Activated T-cell treated with anti-CD3 and anti-CD28 coated beads, Interleukin-2, amount 50 U/mL, for 24 hours (primary cell): ENCODE measurements at regions not wholly inside any gene's neighbourhood (a gene's known extent, or its start where the extent isn't known, plus 50 kb on each side); places are given as distances from the start of the nearest gene placed in this dataset.
"Not testable (repeated sequence)": the region's sequence is repeated elsewhere in the genome, so short reads cannot be mapped to it uniquely, and the experiment has no call there.

ENCODE experiments used
- DNase-seq: peaks from one replicate; pipeline ENCODE4 v3.0.0-alpha.2; 2020
- H3K27ac Mint-ChIP-seq: 2 replicates; pipeline ENCODE4 v1.8.0; 2020; ENCODE audit warnings: mild to moderate bottlenecking, mixed read lengths
- H3K27me3 Mint-ChIP-seq: 2 replicates; pipeline ENCODE4 v1.8.0; 2020; ENCODE audit warnings: mixed read lengths
- H3K36me3 Mint-ChIP-seq: 2 replicates; pipeline ENCODE4 v1.8.0; 2020; ENCODE audit warnings: low read depth, mixed read lengths
- H3K4me1 Mint-ChIP-seq: 2 replicates; pipeline ENCODE4 v1.8.0; 2020; ENCODE audit warnings: low read depth, mixed read lengths
- H3K4me3 Mint-ChIP-seq: 2 replicates; pipeline ENCODE4 v1.8.0; 2020; ENCODE audit warnings: mild to moderate bottlenecking, moderate library complexity, mixed read lengths
- H3K9me3 Mint-ChIP-seq: 2 replicates; pipeline ENCODE4 v1.8.0; 2020; ENCODE audit warnings: mixed read lengths

DNA sequence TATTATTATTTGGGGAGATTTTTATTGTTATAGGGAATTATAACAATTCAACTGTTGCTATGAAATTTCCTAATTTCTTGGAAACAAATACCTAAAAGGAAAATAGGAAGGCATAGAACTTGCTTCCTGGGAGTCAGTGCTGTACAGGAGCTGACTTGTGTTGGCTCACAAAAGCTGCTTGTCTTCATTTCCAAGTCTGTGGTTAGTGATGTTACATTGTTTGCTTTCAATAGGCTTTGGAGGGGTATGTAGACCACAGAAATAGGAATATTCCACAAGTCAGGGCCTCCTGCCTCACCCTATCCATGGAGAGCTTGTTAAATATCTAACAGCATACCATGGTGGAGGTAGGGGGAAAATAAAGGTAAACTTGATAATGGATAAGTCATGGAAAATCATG, 688.9 kb upstream of the FAM98A start:
- H3K27ac Mint-ChIP-seq, result no peak overlapping the region
- H3K27me3 Mint-ChIP-seq, result no peaks in the 10 kb centered on the region
- no peak for DNase-seq
- no peaks in the 10 kb centered on the region for H3K36me3 Mint-ChIP-seq
- H3K9me3 Mint-ChIP-seq, result peaks cover 12% of the 10 kb centered on the region
- no peak overlapping the region for H3K4me3 Mint-ChIP-seq
- no peaks in the 10 kb centered on the region for H3K4me1 Mint-ChIP-seq

DNA sequence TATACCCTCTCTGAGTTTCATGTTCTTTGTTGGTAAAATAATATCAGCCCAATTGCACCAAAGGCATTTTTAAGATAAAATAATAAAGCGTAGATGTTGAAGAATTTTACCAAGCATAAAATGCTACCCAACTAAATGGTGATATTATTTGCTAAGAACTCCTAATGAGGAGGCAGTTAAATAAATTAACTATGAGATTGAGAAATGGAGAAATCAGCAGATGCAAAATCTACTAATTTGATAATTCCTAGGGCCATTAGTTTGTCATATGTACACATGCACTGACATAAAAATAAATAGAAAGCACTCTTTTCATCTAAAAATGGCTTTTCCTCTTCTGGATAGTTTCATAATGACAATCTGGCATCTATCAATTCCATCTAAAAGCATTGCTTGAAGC, 681.5 kb upstream of the FAM98A start:
- no peak for DNase-seq
- no peaks in the 10 kb centered on the region for H3K36me3 Mint-ChIP-seq
- H3K4me1 Mint-ChIP-seq, result no peaks in the 10 kb centered on the region
- H3K9me3 Mint-ChIP-seq, result peaks cover 14% of the 10 kb centered on the region
- no peak overlapping the region for H3K27ac Mint-ChIP-seq
- no peaks in the 10 kb centered on the region for H3K27me3 Mint-ChIP-seq
- no peak overlapping the region for H3K4me3 Mint-ChIP-seq

DNA sequence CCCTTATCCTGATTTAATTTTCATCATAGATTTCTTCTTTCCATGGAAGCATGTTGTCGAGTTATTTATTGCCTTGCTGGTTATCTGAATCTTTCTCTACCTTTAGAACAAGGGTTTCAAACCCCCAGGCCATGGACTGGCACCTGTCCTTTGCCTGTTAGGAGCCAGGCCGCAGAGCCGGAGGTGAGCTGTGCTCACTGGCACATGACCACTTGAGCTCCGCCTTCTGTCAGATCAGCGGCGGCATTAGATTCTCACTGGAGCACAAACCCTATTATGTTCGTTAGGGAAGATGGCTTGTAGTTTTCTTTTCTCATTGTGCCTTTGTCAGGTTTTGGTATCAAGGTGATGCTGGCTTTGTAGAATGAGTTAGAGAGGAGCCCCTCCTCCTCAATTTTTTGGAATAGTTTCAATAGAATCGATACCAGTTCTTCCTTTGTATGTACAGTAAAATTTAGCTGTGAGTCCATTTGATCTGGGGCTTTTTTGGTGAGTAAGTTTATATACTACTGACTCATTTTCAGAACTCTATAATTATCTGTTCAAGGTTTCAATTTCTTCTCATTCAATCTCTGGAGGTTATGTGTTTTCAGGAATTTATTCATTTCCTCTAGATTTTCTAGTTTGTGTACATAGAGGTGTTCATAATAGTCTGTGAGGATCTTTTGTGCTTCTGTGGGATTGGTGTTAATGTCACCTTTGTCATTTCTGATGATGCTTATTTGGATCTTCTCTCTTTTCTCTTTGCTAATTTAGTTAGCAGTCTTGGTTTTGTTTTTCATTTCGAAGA, 668.0 kb upstream of the FAM98A start:
- H3K27ac Mint-ChIP-seq, result no peak overlapping the region

DNA sequence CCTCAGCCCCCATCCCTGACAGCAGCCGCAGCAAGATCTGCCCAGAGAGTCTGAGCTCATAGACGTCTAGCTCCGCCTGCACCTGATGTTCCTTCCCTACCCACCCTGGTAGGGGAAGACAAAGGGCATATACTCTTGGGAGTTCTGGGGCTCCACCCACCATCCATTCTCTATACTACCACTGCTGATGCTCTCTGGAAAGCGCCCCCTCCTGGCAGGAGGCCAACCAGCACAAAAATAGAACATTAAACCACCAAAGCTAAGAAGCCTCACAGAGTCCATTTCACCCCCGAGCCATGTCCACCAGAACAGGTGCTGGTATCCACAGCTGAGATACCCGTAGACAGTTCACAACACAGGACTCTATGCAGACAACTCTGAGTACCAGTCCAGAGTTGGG, 662.6 kb upstream of the FAM98A start:
- Mint-ChIP-seq H3K27me3 (no peaks in the 10 kb centered on the region), H3K4me1 (no peaks in the 10 kb centered on the region), H3K9me3 (peaks cover 21% of the 10 kb centered on the region), H3K27ac (no peak overlapping the region), H3K36me3 (no peaks in the 10 kb centered on the region), H3K4me3 (no peak overlapping the region)
- DNase-seq, result no peak

More for the DNA sequence above, 668.0 kb upstream of the FAM98A start:
- Mint-ChIP-seq H3K4me1 (no peaks in the 10 kb centered on the region), H3K4me3 (no peak overlapping the region), H3K9me3 (peaks cover 24% of the 10 kb centered on the region), H3K27me3 (no peaks in the 10 kb centered on the region), H3K36me3 (no peaks in the 10 kb centered on the region)
- DNase-seq, result no peak

DNA sequence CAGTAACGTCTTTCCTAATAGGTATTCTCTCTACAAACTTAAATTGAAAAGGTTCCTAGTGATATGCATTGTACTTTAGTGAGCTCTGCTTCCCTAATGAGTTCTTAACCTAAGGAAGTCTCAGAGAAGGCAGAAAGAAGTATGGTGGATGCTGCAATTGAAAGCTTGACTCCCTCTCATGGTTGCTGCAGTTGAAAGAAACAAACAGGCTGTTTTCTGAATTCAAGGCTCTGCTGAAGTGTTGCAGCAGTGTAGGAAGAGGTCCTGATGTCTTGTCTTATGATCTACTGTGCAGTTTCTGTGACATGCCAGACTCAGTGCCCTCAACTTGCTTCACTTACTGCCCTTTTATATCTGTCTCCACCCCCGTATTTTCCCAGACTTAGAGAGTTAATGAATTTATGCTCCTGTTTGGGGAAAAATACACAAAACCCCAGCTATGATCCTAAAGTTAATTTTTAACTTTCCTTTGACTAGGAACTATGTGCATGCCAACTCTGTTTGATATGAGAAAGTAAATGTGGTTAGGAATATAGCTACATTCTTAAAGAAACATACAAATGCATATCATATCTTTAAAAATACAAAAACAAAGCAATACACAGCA, 655.3 kb upstream of the FAM98A start:
- H3K27ac Mint-ChIP-seq, result no peak overlapping the region
- H3K4me1 Mint-ChIP-seq, result no peaks in the 10 kb centered on the region
- no peak for DNase-seq
- no peak overlapping the region for H3K4me3 Mint-ChIP-seq
- peaks cover 3% of the 10 kb centered on the region for H3K9me3 Mint-ChIP-seq
- H3K27me3 Mint-ChIP-seq, result no peaks in the 10 kb centered on the region
- H3K36me3 Mint-ChIP-seq, result no peaks in the 10 kb centered on the region

DNA sequence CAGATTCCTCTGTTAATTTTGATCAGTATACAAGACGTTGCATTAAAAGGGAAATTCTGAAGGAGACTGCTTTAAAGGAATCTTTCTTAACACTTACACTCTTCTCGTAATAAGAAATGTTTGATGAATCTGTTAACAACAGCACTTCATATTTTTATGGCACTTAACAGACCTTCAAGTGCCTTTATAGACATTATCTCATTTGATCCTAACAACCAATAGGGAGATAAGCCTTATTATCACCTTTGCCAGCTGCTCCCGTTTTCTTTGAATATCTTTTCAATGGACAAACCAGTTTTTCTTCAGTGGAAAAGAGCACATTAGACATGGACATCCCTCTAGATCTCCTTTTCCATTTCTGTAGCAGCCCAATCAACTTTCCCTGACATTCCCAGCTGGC, 653.0 kb upstream of the FAM98A start:
- Mint-ChIP-seq H3K9me3 (no peaks in the 10 kb centered on the region), H3K27ac (no peak overlapping the region), H3K4me1 (no peaks in the 10 kb centered on the region), H3K27me3 (no peaks in the 10 kb centered on the region), H3K4me3 (no peak overlapping the region), H3K36me3 (no peaks in the 10 kb centered on the region)
- no peak for DNase-seq

DNA sequence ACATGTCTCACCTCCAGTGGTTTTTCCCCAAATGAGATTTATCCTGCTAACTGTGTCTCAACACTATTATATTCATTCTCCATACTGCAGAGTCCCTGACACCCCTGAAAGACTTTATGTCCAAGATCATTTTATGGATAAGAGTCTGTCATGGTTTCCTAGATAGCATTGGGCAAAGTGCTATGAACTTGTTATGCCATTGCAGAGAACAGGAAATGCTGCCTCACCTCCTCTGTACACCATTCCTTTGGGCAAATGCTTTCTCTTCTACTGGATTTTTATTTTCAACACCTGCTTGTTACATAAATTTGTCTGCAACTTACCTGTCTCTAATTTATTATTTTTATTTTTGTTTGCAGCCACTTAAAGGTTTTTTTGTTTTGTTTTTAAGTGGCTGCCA, 652.5 kb upstream of the FAM98A start:
- H3K36me3 Mint-ChIP-seq, result no peaks in the 10 kb centered on the region
- no peaks in the 10 kb centered on the region for H3K4me1 Mint-ChIP-seq
- no peaks in the 10 kb centered on the region for H3K27me3 Mint-ChIP-seq
- no peak overlapping the region for H3K4me3 Mint-ChIP-seq
- H3K27ac Mint-ChIP-seq, result no peak overlapping the region
- no peak for DNase-seq
- no peaks in the 10 kb centered on the region for H3K9me3 Mint-ChIP-seq

DNA sequence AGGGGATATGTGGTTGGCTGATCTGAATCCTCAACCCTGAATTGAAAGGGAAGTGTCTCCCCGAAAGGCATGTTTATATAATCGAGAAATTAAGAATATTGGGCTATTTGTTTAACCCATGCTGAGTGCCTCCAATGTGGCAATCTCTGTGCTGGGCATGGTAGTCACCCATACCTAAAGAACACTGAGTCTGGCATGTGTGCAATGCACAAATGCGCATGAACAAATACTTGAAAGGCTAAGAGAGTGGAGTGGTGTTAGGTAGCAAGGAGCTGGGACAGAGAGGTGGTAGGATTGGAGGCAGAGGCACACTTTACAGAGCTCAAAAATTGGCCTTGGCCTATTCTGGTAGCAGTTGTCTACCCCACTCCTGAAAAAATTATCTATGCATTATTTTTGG, 645.1 kb upstream of the FAM98A start:
- no peaks in the 10 kb centered on the region for H3K4me1 Mint-ChIP-seq
- H3K4me3 Mint-ChIP-seq, result no peak overlapping the region
- peaks cover 3% of the 10 kb centered on the region for H3K9me3 Mint-ChIP-seq
- H3K27me3 Mint-ChIP-seq, result no peaks in the 10 kb centered on the region
- H3K36me3 Mint-ChIP-seq, result no peaks in the 10 kb centered on the region
- no peak for DNase-seq
- H3K27ac Mint-ChIP-seq, result no peak overlapping the region

DNA sequence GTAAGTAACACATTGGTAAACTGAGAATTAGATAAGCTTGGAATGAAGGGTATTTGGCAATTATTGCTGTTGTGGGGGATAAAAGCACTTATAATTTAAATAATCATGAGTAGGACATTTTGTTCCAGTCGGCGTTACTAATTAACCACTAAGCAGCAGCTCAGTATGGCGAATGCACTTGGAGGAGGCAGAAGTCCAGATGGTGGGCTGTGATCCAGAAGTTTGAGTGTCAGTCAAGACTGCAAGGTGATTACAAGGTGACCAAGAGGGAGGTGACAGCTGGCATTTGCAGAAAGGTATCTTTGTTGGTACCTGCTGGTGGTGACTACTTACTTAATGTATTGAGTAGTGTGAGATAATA, 643.6 kb upstream of the FAM98A start:
- H3K4me3 Mint-ChIP-seq, result no peak overlapping the region
- H3K27me3 Mint-ChIP-seq, result no peaks in the 10 kb centered on the region
- no peaks in the 10 kb centered on the region for H3K36me3 Mint-ChIP-seq
- H3K4me1 Mint-ChIP-seq, result no peaks in the 10 kb centered on the region
- DNase-seq, result no peak
- no peak overlapping the region for H3K27ac Mint-ChIP-seq
- peaks cover 3% of the 10 kb centered on the region for H3K9me3 Mint-ChIP-seq

DNA sequence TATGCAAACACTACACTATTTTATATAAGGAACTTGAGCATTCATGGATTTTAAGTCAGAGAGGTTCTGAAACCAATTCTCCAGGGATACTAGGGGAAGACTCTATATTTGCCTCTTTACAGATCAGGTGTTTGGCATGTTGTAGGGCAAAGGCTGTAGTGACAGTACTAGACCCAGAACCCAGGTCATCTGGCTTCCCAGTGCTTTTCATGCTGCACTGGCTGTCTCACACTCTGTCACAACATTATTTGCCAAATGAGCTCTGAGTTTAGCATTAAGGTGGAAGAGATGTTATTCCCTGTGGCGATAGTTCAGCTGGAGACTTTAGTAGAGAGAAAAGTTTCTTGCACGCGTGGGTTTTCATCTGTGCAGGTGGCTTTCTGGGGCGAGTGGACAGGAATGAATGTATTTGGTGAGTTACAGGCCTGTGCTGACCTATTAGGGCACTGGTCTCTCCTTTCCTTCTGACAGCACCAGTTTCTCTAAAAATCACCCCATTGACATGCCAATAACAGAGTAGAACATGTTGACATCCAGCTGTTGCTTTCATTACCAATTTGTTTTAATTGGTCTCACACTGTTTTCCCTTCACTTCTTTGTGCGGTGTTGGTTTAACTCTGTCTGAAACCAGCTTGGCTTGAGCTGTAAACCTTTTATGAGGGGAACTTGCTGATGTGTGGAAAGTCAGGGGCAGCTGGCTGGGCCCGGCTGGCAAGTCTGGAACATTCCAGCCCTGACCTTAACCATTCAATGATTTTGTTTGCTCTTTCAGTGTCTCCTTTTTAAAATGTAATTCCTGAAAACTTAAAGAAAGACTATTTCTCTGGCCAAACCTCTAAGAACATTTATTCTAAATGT, 643.0 kb upstream of the FAM98A start:
- H3K4me3 Mint-ChIP-seq, result no peak overlapping the region
- no peaks in the 10 kb centered on the region for H3K4me1 Mint-ChIP-seq
- no peak for DNase-seq
- H3K36me3 Mint-ChIP-seq, result no peaks in the 10 kb centered on the region
- no peak overlapping the region for H3K27ac Mint-ChIP-seq
- H3K9me3 Mint-ChIP-seq, result peaks cover 3% of the 10 kb centered on the region
- H3K27me3 Mint-ChIP-seq, result no peaks in the 10 kb centered on the region

DNA sequence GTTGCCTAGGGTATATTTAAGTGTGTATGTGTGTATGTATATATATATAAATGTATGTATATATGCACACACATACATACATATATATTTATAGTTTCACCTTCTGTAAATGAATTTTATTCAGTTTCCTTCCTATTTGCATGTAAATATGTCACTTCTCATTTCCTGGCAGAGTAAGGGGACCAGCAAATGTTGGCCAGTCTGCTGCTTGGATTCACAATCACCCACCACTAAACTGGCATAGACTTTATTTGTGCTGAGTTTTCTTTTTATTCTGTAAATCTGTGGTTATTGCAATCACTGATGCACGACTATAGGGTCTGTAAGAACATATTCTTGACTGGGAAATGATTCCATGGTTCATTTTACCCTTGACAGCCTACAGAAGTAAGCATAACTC, 640.4 kb upstream of the FAM98A start:
- H3K27me3 Mint-ChIP-seq, result no peaks in the 10 kb centered on the region
- no peaks in the 10 kb centered on the region for H3K4me1 Mint-ChIP-seq
- H3K4me3 Mint-ChIP-seq, result no peak overlapping the region
- DNase-seq, result no peak
- peaks cover 11% of the 10 kb centered on the region for H3K9me3 Mint-ChIP-seq
- no peak overlapping the region for H3K27ac Mint-ChIP-seq
- H3K36me3 Mint-ChIP-seq, result no peaks in the 10 kb centered on the region

DNA sequence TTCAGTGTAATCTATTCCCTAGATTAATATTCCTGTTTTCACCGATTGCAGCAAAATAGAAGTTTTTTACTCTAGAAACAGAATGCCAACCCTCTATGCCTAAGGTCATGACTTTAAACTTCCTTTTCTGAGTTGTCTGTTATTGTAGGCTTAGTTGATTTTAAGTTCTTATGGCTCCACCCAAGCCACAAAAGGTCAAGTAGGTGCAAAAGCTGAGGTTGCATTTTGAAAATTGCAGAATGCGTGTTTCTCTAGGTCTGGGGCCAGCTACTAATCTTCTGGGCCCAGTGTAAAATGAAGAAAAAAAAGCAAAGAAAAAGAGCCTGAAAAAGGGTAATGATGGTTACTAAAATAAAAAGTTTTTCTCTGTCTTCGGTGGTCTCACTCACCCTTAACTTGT, 635.7 kb upstream of the FAM98A start:
- Mint-ChIP-seq H3K27me3 (no peaks in the 10 kb centered on the region), H3K4me3 (no peak overlapping the region), H3K9me3 (peaks cover 8% of the 10 kb centered on the region), H3K36me3 (no peaks in the 10 kb centered on the region), H3K4me1 (no peaks in the 10 kb centered on the region), H3K27ac (no peak overlapping the region)
- no peak for DNase-seq

DNA sequence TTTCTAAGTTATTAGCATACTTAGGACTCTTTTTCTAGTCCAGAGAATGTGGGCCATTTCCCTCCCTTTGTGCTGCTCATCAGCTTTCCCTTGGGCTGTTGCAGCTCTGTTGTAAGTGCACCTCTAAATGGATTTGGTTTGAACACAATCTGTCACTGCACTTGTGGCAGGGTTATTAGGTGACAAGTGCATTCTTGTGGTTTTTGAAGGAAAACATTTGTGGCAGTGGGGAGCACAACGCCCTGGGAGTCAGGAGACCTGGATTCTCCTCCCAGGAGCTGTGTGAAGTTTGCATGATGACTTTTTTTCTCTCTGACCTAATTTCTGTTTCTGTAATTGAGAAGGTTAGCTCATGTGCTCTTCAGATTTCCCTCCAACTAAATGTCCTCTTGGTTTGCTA, 630.9 kb upstream of the FAM98A start:
- no peaks in the 10 kb centered on the region for H3K36me3 Mint-ChIP-seq
- no peaks in the 10 kb centered on the region for H3K27me3 Mint-ChIP-seq
- H3K9me3 Mint-ChIP-seq, result no peaks in the 10 kb centered on the region
- no peak for DNase-seq
- H3K4me1 Mint-ChIP-seq, result no peaks in the 10 kb centered on the region
- H3K4me3 Mint-ChIP-seq, result no peak overlapping the region
- no peak overlapping the region for H3K27ac Mint-ChIP-seq

DNA sequence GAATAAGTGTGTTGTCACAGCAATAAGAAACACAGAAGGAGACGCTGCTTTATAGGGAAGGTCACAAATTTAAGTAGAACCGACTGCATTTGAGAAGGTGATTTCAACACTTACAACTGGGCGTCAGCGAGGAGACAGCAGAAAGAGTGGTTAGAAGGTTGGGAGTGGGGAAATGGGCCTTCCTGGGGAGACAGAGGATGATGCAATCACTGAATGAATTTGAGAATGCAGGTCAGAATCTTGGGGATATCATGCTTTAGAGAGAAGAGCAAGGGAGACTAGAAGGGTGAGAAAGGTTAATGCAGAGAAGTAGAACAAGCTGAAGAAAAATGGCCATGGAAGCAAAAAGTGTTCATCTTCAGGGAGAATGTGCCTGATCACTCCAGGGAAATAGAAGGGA, 616.1 kb upstream of the FAM98A start:
- DNase-seq, result no peak
- no peaks in the 10 kb centered on the region for H3K27me3 Mint-ChIP-seq
- H3K36me3 Mint-ChIP-seq, result no peaks in the 10 kb centered on the region
- no peak overlapping the region for H3K27ac Mint-ChIP-seq
- H3K4me3 Mint-ChIP-seq, result no peak overlapping the region
- no peaks in the 10 kb centered on the region for H3K4me1 Mint-ChIP-seq
- peaks cover 17% of the 10 kb centered on the region for H3K9me3 Mint-ChIP-seq

DNA sequence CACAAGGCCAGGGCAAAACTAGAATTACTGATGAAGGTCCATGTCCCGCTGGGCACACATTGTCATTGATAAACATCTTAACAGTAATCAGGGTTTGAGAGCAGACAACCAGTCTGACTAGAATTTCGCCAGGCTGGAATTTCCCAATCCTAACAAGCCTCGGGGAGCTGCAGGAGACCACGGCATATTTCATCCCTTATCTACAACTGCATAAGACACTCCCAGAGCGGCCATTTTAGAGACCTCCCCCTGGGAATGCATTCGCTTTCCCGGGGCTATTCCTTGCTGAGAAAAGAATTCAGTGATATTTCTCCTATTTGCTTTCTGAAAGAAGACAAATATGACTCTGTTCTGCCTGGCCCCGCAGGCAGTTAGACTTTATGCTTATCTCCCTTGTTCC, 611.3 kb upstream of the FAM98A start:
- H3K9me3 Mint-ChIP-seq, result peaks cover 42% of the 10 kb centered on the region
- H3K4me3 Mint-ChIP-seq, DNase-seq, H3K27me3 Mint-ChIP-seq, H3K36me3 Mint-ChIP-seq, H3K4me1 Mint-ChIP-seq, H3K27ac Mint-ChIP-seq: not testable (repeated sequence)
